ENCODE measurements at regions not wholly inside any gene's neighbourhood (a gene's known extent, or its start where the extent isn't known, plus 50 kb on each side); places are given as distances from the start of the nearest gene placed in this dataset.

GRCh38 chr1:224486801-224487583 is 52.4 kb upstream of the WDR26 start:
- DNase-seq (ENCODE audit: low read depth) = no peak

- no peak for DNase-seq (ENCODE audit: low read depth)
Observed at GRCh38 chr1:224488806-224489499, 54.4 kb upstream of the WDR26 start.

- DNase-seq (ENCODE audit: low read depth) = no peak
Observed at GRCh38 chr1:224489534-224490365, 55.2 kb upstream of the WDR26 start.

- DNase-seq (ENCODE audit: low read depth) = no peak
Observed at GRCh38 chr1:224490549-224491537, 56.2 kb upstream of the WDR26 start.

- DNase-seq (ENCODE audit: low read depth) = no peak
Observed at GRCh38 chr1:224492015-224492414, 57.4 kb upstream of the WDR26 start.

GRCh38 chr1:224492632-224493031 is 58.0 kb upstream of the WDR26 start:
- no peak for DNase-seq (ENCODE audit: low read depth)

GRCh38 chr1:224493269-224493668 is 58.7 kb upstream of the WDR26 start:
- DNase-seq (ENCODE audit: low read depth) = no peak

GRCh38 chr1:224494343-224494742 is 59.7 kb upstream of the WDR26 start:
- DNase-seq (ENCODE audit: low read depth) = no peak

- no peak for DNase-seq (ENCODE audit: low read depth)
Observed at GRCh38 chr1:224495866-224496265, 61.3 kb upstream of the WDR26 start.

GRCh38 chr1:224496826-224497225 is 62.2 kb upstream of the WDR26 start:
- DNase-seq (ENCODE audit: low read depth) = no peak

GRCh38 chr1:224497714-224498573 is 63.3 kb upstream of the WDR26 start:
- DNase-seq (ENCODE audit: low read depth) = no peak

GRCh38 chr1:224498574-224499170 is 64.1 kb upstream of the WDR26 start:
- DNase-seq (ENCODE audit: low read depth) = no peak

GRCh38 chr1:224499204-224499603 is 64.6 kb upstream of the WDR26 start:
- no peak for DNase-seq (ENCODE audit: low read depth)

- no peak for DNase-seq (ENCODE audit: low read depth)
Observed at GRCh38 chr1:224500796-224501195, 66.2 kb upstream of the WDR26 start.

GRCh38 chr1:224501836-224502235 is 67.2 kb upstream of the WDR26 start:
- no peak for DNase-seq (ENCODE audit: low read depth)

GRCh38 chr1:224502459-224503160 is 68.0 kb upstream of the WDR26 start:
- no peak for DNase-seq (ENCODE audit: low read depth)

GRCh38 chr1:224503161-224504118 is 68.8 kb upstream of the WDR26 start:
- DNase-seq (ENCODE audit: low read depth) = peak; percentile 75
